Hepatocyte (in vitro differentiated cells): ENCODE measurements at regions not wholly inside any gene's neighbourhood (a gene's known extent, or its start where the extent isn't known, plus 50 kb on each side); places are given as distances from the start of the nearest gene placed in this dataset.

ENCODE experiments used
- EZH2 ChIP-seq: fragments of 200-600 bp; sonication (generic); IDR thresholded peaks from 2 replicates; pipeline ENCODE4 v1.6.1; 2016; ENCODE audit warnings: antibody characterized with exemption, mild to moderate bottlenecking, borderline replicate concordance
- TF ChIP-seq, protein P1 (sequence below): fragments of 200-600 bp; sonication (generic); IDR thresholded peaks from 2 replicates; pipeline ENCODE4 v1.5.1; 2016; ENCODE audit warnings: antibody characterized with exemption, mild to moderate bottlenecking; ENCODE audit not compliant: poor library complexity

DNA sequence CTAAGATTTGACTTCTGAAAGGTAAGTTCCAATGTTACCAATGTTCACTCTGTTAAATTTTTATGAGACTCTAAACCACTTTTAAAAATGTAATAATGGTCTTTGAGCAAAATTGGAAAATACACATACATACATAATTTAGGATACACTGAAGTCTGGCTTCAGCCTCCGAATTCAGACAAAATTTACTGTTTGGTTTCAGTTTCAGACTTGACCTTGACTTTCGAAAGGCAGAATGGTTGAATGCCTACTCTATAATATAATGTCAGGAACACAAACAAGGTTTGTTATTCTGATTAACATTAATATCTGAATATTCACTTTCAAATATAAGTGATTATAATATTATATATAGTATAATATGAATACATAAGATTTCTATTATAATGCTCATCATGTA lies 74.1 kb upstream of the KRAS start:
- TF ChIP-seq EZH2, result no peak
- TF ChIP-seq, protein P1, sequence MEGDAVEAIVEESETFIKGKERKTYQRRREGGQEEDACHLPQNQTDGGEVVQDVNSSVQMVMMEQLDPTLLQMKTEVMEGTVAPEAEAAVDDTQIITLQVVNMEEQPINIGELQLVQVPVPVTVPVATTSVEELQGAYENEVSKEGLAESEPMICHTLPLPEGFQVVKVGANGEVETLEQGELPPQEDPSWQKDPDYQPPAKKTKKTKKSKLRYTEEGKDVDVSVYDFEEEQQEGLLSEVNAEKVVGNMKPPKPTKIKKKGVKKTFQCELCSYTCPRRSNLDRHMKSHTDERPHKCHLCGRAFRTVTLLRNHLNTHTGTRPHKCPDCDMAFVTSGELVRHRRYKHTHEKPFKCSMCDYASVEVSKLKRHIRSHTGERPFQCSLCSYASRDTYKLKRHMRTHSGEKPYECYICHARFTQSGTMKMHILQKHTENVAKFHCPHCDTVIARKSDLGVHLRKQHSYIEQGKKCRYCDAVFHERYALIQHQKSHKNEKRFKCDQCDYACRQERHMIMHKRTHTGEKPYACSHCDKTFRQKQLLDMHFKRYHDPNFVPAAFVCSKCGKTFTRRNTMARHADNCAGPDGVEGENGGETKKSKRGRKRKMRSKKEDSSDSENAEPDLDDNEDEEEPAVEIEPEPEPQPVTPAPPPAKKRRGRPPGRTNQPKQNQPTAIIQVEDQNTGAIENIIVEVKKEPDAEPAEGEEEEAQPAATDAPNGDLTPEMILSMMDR, result no peak
